ENCODE measurements at regions not wholly inside any gene's neighbourhood (a gene's known extent, or its start where the extent isn't known, plus 50 kb on each side); places are given as distances from the start of the nearest gene placed in this dataset.

GRCh38 chr4:126328914-126329313 is 1014.2 kb downstream of the FAT4 start:
- no peak for TF ChIP-seq CTCF (IDR thresholded peaks at IDR 0.05; ENCODE audit: low read length)
- no peak for TF ChIP-seq EZH2 (optimal IDR thresholded peaks at IDR 0.05; ENCODE audit: low read depth, low read length)
